AG09309 (cell line): ENCODE measurements at regions not wholly inside any gene's neighbourhood (a gene's known extent, or its start where the extent isn't known, plus 50 kb on each side); places are given as distances from the start of the nearest gene placed in this dataset.
A peak's percentile ranks its signal among the peaks of the same experiment; 100 is the strongest.

Experiments used
- DNase-seq: peaks from one replicate; pipeline ENCODE4 v3.0.0-alpha.2; 2010; ENCODE audit warnings: low read depth
- H3K4me3 ChIP-seq: 2 replicates; pipeline ENCODE4 v1.5.1; 2011; ENCODE audit warnings: mild to moderate bottlenecking, low read depth, low read length, moderate library complexity; ENCODE audit not compliant: control insufficient read depth
- TF ChIP-seq, protein P1 (sequence below): IDR thresholded peaks from 2 replicates; pipeline ENCODE4 v1.5.1; 2011; ENCODE audit warnings: mild to moderate bottlenecking, low read depth, low read length, inconsistent platforms; ENCODE audit not compliant: insufficient read depth, control insufficient read depth; ENCODE audit errors: missing control alignments

DNA sequence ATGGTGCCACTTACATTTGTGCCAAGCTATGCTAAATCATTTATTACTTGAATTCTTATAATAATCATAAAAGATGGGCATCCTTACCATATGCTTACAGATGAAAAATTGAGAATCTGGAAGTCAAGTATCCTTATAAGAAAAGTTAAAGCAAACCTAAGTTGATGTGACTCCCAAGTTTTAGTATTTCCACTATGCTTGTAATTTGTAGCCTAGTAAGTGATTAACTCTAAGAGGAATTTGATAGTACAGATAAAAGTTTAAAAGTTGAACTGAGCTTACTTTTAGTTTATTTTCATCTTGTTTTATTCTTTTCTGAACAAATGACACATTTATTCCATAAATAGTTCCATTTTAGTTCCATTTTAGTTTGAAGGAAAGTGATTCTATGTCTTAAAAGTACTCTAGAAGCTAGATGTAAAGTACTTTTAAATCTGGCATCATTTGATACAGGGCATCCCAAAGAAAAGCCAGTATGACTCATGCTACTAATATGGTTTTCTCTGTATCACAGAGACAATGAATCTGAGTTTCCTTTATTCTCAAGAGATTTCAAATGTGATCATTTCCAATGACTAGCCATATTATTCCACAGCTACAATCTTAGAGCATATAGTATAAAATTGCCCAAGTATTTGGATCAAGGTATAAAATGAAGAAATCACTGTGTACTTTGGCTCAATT, 596.0 kb downstream of the SLC16A7 start:
- TF ChIP-seq, protein P1, sequence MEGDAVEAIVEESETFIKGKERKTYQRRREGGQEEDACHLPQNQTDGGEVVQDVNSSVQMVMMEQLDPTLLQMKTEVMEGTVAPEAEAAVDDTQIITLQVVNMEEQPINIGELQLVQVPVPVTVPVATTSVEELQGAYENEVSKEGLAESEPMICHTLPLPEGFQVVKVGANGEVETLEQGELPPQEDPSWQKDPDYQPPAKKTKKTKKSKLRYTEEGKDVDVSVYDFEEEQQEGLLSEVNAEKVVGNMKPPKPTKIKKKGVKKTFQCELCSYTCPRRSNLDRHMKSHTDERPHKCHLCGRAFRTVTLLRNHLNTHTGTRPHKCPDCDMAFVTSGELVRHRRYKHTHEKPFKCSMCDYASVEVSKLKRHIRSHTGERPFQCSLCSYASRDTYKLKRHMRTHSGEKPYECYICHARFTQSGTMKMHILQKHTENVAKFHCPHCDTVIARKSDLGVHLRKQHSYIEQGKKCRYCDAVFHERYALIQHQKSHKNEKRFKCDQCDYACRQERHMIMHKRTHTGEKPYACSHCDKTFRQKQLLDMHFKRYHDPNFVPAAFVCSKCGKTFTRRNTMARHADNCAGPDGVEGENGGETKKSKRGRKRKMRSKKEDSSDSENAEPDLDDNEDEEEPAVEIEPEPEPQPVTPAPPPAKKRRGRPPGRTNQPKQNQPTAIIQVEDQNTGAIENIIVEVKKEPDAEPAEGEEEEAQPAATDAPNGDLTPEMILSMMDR: no peak
- H3K4me3 ChIP-seq: no peak overlapping the region
- no peak for DNase-seq

DNA sequence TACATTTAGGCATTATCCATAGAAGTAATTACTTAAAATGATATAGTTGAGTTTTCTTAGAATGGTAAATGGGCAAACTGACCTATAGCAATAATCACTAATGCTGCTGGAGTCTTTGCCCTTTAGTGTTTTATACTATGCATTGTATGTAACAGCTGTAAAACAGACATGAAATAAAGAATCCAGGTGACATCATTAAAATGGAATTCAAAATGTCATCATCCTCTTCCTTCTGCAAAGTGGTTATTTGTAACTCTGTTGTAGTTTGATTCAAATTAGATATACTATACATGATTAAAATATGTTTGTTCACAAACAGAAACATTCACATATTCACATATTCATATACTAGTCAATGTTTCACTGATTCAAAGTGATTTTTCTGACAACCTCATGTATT, 598.8 kb downstream of the SLC16A7 start:
- no peak overlapping the region for H3K4me3 ChIP-seq
- no peak for DNase-seq
- TF ChIP-seq, protein P1: no peak

GRCh38 chr12:60195483-60195882, 599.7 kb downstream of the SLC16A7 start:
- DNase-seq: no peak
- H3K4me3 ChIP-seq: no peak overlapping the region
- TF ChIP-seq, protein P1: no peak

- H3K4me3 ChIP-seq: no peak overlapping the region
- TF ChIP-seq, protein P1: no peak
- DNase-seq: no peak
Measured at GRCh38 chr12:60196366-60196765, 600.5 kb downstream of the SLC16A7 start.

GRCh38 chr12:60197589-60197988, 601.8 kb downstream of the SLC16A7 start:
- TF ChIP-seq, protein P1: no peak
- DNase-seq: peak; percentile 24
- H3K4me3 ChIP-seq: no peak overlapping the region

DNA sequence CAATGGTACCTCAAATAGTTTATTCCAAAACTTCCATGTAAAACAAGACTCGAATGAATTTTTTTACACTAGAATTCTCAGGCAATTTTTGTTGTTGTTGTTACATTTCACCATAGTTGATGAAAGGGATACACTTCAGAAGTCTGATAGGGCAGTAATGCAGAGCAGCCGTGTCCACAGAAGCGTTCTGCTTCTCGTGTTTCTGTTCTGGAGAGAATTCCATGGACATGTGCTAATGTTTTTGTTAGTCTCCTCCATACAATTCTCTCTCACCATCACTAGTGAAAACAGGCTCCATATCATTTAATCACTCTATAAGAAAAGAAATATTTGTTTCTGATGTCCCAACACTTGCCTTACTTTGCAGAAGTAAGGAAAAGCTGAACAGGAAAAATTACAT, 606.1 kb downstream of the SLC16A7 start:
- TF ChIP-seq, protein P1: no peak
- no peak for DNase-seq
- no peak overlapping the region for H3K4me3 ChIP-seq

DNA sequence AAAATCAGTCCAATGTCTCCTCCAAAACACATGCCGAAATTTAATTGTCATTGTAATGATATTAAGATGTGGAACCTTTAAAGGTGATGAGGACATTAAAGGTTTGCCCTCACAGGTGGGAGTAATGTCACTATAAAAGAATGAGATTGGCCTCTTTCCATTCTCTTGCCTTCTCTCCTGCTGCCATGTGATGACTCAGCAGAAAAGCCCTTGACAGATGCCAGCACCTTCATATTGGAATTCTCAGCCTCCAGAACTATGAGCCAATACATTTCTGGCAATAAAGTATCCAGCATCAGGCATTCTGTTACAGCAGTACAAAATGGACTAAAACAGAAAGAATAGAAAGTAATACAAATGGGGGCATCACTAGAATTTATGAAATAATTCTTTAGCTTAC, 609.7 kb downstream of the SLC16A7 start:
- H3K4me3 ChIP-seq: no peak overlapping the region
- no peak for DNase-seq
- TF ChIP-seq, protein P1: no peak
